B cell (primary cell): ENCODE measurements at regions not wholly inside any gene's neighbourhood (a gene's known extent, or its start where the extent isn't known, plus 50 kb on each side); places are given as distances from the start of the nearest gene placed in this dataset.

ENCODE experiments used
- ATAC-seq: fragments of 200-7000 bp; cut with Tn5 transposase; one replicate; pipeline ENCODE4 v1.10.0; 2021; ENCODE audit warnings: low read depth, mild to moderate bottlenecking, moderate number of reproducible peaks, moderate library complexity
- CTCF ChIA-PET: fragments of 350-600 bp; sonication (Branson Sonifier 250); formaldehyde crosslinking; loops from one replicate; lab custom pipeline; 2021; ENCODE audit warnings: antibody characterized with exemption, inconsistent platforms; lab: Charles Lee
- POLR2A ChIA-PET: fragments of 350-600 bp; sonication (Branson Sonifier 250); formaldehyde crosslinking; loops from one replicate; lab custom pipeline; 2021; ENCODE audit warnings: antibody characterized with exemption; lab: Charles Lee
- DNase-seq: peaks from one replicate; pipeline ENCODE4 v3.0.0; 2013
- H2AFZ ChIP-seq: 2 replicates; pipeline ENCODE4 v1.6.1; 2012; ENCODE audit warnings: mild to moderate bottlenecking, low read depth, low read length; ENCODE audit not compliant: insufficient read depth, poor library complexity, severe bottlenecking
- H3K27ac ChIP-seq, 2 donors: 1 replicate in 1 of 2; 2 replicates in 1 of 2; pipeline ENCODE4 v1.5.1; 2012 to 2013; ENCODE audit warnings: low read length in 2 of 2, mild to moderate bottlenecking in 2 of 2, moderate library complexity in 1 of 2
- H3K27me3 ChIP-seq, 4 experiments: fragments of 200-600 bp in 1 of 4; sonication (generic) in 1 of 4; replicated peaks in 1 of 4; 1 replicate in 2 of 4; 2 replicates in 2 of 4; pipeline versions ENCODE4 v1.6.1 to v1.7.0; 2013 to 2016; ENCODE audit warnings: low read length in 3 of 4, mild to moderate bottlenecking in 2 of 4, mixed read lengths in 1 of 4, moderate library complexity in 1 of 4; ENCODE audit not compliant: insufficient read depth in 4 of 4, control insufficient read depth in 3 of 4; ENCODE audit errors: control extremely low read depth in 1 of 4
- H3K36me3 ChIP-seq, 2 experiments: replicated peaks in 1 of 2; 1 replicate in 1 of 2; 2 replicates in 1 of 2; pipeline versions ENCODE4 v1.6.1 to v1.7.1; 2013; ENCODE audit warnings: low read length in 1 of 2; ENCODE audit not compliant: insufficient read depth in 2 of 2, control insufficient read depth in 1 of 2; ENCODE audit errors: control extremely low read depth in 1 of 2, extremely low read depth in 1 of 2
- H3K4me1 ChIP-seq, 2 donors: fragments of 200-600 bp in 1 of 2; sonication (generic) in 1 of 2; 1 replicate in 1 of 2; 2 replicates in 1 of 2; pipeline versions ENCODE4 v1.5.1 to v1.6.1; 2013 to 2017; ENCODE audit warnings: low read length in 2 of 2; ENCODE audit not compliant: control insufficient read depth in 2 of 2, insufficient read depth in 2 of 2
- H3K4me2 ChIP-seq: replicated peaks from 2 replicates; pipeline ENCODE3; 2012; ENCODE audit warnings: mild to moderate bottlenecking, low read depth, low read length; ENCODE audit not compliant: poor library complexity, severe bottlenecking
- H3K4me3 ChIP-seq, 5 experiments: fragments of 200-600 bp in 1 of 5; sonication (generic) in 1 of 5; 1 replicate in 3 of 5; 2 replicates in 2 of 5; pipeline versions ENCODE4 v1.5.1 to v1.7.0; 2011 to 2016; ENCODE audit warnings: low read length in 4 of 5, mild to moderate bottlenecking in 4 of 5, low read depth in 2 of 5, control low read depth in 1 of 5, moderate library complexity in 1 of 5; ENCODE audit not compliant: insufficient read depth in 1 of 5; ENCODE audit errors: control extremely low read depth in 1 of 5, extremely low read depth in 1 of 5
- H3K79me2 ChIP-seq: fragments of 200-600 bp; sonication (generic); one replicate; pipeline ENCODE4 v1.6.0; 2016; ENCODE audit warnings: low read length; ENCODE audit not compliant: control insufficient read depth, insufficient read depth
- H3K9ac ChIP-seq: fragments of 200-600 bp; sonication (generic); 2 replicates; pipeline ENCODE4 v1.6.1; 2017; ENCODE audit warnings: mild to moderate bottlenecking, low read length, moderate library complexity
- H3K9me3 ChIP-seq, 3 donors: one replicate each; pipeline versions ENCODE4 v1.6.1 to v1.7.1; 2013; ENCODE audit warnings: low read length in 2 of 3; ENCODE audit not compliant: control insufficient read depth in 2 of 3, insufficient read depth in 1 of 3; ENCODE audit errors: control extremely low read depth in 1 of 3
- H4K20me1 ChIP-seq: 2 replicates; pipeline ENCODE4 v1.6.0; 2012; ENCODE audit warnings: mild to moderate bottlenecking, low read length; ENCODE audit not compliant: insufficient read depth, control insufficient read depth, poor library complexity, severe bottlenecking
- H3K27ac Mint-ChIP-seq: one replicate; pipeline ENCODE4 v1.8.0; 2021; ENCODE audit warnings: mixed read lengths
- H3K27me3 Mint-ChIP-seq: one replicate; pipeline ENCODE4 v1.8.0; 2021; ENCODE audit warnings: mixed read lengths
- H3K4me1 Mint-ChIP-seq: one replicate; pipeline ENCODE4 v1.8.0; 2021; ENCODE audit warnings: mixed read lengths
- H3K4me3 Mint-ChIP-seq: one replicate; pipeline ENCODE4 v1.8.0; 2021; ENCODE audit warnings: mixed read lengths
- H3K9me3 Mint-ChIP-seq: one replicate; pipeline ENCODE4 v1.8.0; 2022; ENCODE audit warnings: mixed read lengths; ENCODE audit not compliant: insufficient read depth
- EZH2 ChIP-seq: IDR thresholded peaks from 2 replicates; pipeline ENCODE4 v1.6.1; 2012; ENCODE audit warnings: borderline replicate concordance, low read depth, mild to moderate bottlenecking, moderate library complexity, low read length; ENCODE audit not compliant: insufficient read depth, poor library complexity, severe bottlenecking
- WGBS: methylation state at CpG from one replicate; pipeline ENCODE4 v1.1.5; 2013; ENCODE audit warnings: missing lambda C conversion rate; ENCODE audit not compliant: insufficient coverage; 5-methylcytosine and 5-hydroxymethylcytosine counted together
- intact Hi-C: fragments of 100-400 bp; cut with micrococcal nuclease; formaldehyde crosslinking; loops from one replicate; pipeline ENCODE4 v1.10.0; 2022
- TF ChIP-seq, protein P1 (sequence below): fragments of 200-600 bp; IDR thresholded peaks from one replicate; pipeline ENCODE4 v1.8.0; 2022; ENCODE audit warnings: antibody characterized with exemption, mild to moderate bottlenecking

GRCh38 chr4:175511861-175512260, 300.2 kb downstream of the GPM6A start:
- H3K9me3 ChIP-seq: no peaks in the 10 kb centered on the region
- ATAC-seq (no peak), DNase-seq (no peak)
- CTCF ChIA-PET: no interaction called here
- H3K4me3 ChIP-seq: no peak overlapping the region
- no peaks in the 10 kb centered on the region for H4K20me1 ChIP-seq
- H3K36me3 ChIP-seq: no peaks in the 10 kb centered on the region
- no peaks in the 10 kb centered on the region for H3K79me2 ChIP-seq
- no peaks in the 10 kb centered on the region for H3K27me3 ChIP-seq
- no peak overlapping the region for H3K27ac ChIP-seq
- TF ChIP-seq, protein P1, sequence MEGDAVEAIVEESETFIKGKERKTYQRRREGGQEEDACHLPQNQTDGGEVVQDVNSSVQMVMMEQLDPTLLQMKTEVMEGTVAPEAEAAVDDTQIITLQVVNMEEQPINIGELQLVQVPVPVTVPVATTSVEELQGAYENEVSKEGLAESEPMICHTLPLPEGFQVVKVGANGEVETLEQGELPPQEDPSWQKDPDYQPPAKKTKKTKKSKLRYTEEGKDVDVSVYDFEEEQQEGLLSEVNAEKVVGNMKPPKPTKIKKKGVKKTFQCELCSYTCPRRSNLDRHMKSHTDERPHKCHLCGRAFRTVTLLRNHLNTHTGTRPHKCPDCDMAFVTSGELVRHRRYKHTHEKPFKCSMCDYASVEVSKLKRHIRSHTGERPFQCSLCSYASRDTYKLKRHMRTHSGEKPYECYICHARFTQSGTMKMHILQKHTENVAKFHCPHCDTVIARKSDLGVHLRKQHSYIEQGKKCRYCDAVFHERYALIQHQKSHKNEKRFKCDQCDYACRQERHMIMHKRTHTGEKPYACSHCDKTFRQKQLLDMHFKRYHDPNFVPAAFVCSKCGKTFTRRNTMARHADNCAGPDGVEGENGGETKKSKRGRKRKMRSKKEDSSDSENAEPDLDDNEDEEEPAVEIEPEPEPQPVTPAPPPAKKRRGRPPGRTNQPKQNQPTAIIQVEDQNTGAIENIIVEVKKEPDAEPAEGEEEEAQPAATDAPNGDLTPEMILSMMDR: no peak
- TF ChIP-seq EZH2: no peak
- POLR2A ChIA-PET: no interaction called here
- no peaks in the 10 kb centered on the region for H3K4me1 ChIP-seq
- no peak overlapping the region for H3K9ac ChIP-seq
- no peak overlapping the region for H3K4me3 Mint-ChIP-seq
- no peaks in the 10 kb centered on the region for H3K4me1 Mint-ChIP-seq
- intact Hi-C loops: no loop called here
- H3K4me2 ChIP-seq: no peak overlapping the region
- H3K27ac Mint-ChIP-seq: no peak overlapping the region
- WGBS: no CpG with 5 or more reads among the region's 1 CpG
- H2AFZ ChIP-seq: no peak overlapping the region
- peaks cover 2% of the 10 kb centered on the region for H3K9me3 Mint-ChIP-seq
- H3K27me3 Mint-ChIP-seq: no peaks in the 10 kb centered on the region

DNA sequence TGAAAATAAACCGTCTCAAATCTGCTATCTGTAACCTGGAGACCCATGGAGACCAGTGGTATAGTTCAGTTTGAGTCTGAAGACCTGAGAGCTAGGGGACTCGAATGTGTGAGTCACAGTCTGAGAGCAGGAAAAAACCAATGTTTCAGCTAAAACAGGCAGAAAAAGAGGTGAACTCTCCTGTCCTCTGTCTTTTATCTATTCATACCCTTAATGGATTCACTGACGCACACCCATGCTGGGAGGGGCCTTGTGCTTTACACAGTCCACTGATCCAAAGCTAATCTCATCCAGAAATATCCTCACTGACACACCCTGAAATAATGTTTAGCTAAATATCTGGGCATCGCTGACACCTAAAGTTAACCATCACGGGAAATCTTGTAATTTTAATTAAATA, 297.9 kb downstream of the GPM6A start:
- TF ChIP-seq, protein P1: no peak
- TF ChIP-seq EZH2: no peak

More for the DNA sequence above, 297.9 kb downstream of the GPM6A start:
- no peak overlapping the region for H3K4me3 Mint-ChIP-seq
- H3K27me3 ChIP-seq: no peaks in the 10 kb centered on the region
- no peaks in the 10 kb centered on the region for H3K36me3 ChIP-seq
- H2AFZ ChIP-seq: no peak overlapping the region
- intact Hi-C loops: no loop called here
- H3K4me3 ChIP-seq: no peak overlapping the region
- no peak overlapping the region for H3K27ac ChIP-seq
- H3K79me2 ChIP-seq: no peaks in the 10 kb centered on the region
- DNase-seq (no peak), ATAC-seq (no peak)
- H3K4me1 ChIP-seq: no peaks in the 10 kb centered on the region
- H3K4me2 ChIP-seq: no peak overlapping the region
- no peaks in the 10 kb centered on the region for H3K4me1 Mint-ChIP-seq
- no peaks in the 10 kb centered on the region for H3K9me3 ChIP-seq
- no peaks in the 10 kb centered on the region for H3K9me3 Mint-ChIP-seq
- H3K27me3 Mint-ChIP-seq: no peaks in the 10 kb centered on the region
- H3K27ac Mint-ChIP-seq: no peak overlapping the region
- WGBS: 100% methylated on average over 1 of the region's 5 CpGs
- CTCF ChIA-PET: no interaction called here
- H3K9ac ChIP-seq: no peak overlapping the region
- no peaks in the 10 kb centered on the region for H4K20me1 ChIP-seq
- POLR2A ChIA-PET: no interaction called here
